GM23338 (cell line): ENCODE measurements at regions not wholly inside any gene's neighbourhood (a gene's known extent, or its start where the extent isn't known, plus 50 kb on each side); places are given as distances from the start of the nearest gene placed in this dataset.

Source experiments
- ATAC-seq: fragments of 200-7000 bp; cut with Tn5 transposase; 3 replicates; pipeline ENCODE4 v1.9.1; 2020
- DNase-seq: peaks from one replicate; pipeline ENCODE4 v3.0.0-alpha.2; 2015; ENCODE audit warnings: low spot score
- H2AFZ ChIP-seq: fragments of 200-600 bp; sonication (generic); 2 replicates; pipeline ENCODE4 v1.8.0; 2016; ENCODE audit warnings: antibody characterized with exemption, mild to moderate bottlenecking, moderate library complexity
- H3F3A ChIP-seq: fragments of 200-600 bp; sonication (generic); replicated peaks from 2 replicates; pipeline ENCODE4 v1.8.0; 2017; ENCODE audit warnings: antibody characterized with exemption, mixed run types, low read depth
- H3K27ac ChIP-seq: fragments of 200-600 bp; sonication (generic); 2 replicates; pipeline ENCODE4 v1.6.1; 2016; ENCODE audit warnings: low read depth
- H3K27me3 ChIP-seq: fragments of 200-600 bp; sonication (generic); 2 replicates; pipeline ENCODE4 v1.8.0; 2016; ENCODE audit warnings: mild to moderate bottlenecking, mixed run types, moderate library complexity; ENCODE audit not compliant: insufficient read depth
- H3K36me3 ChIP-seq: fragments of 200-600 bp; sonication (generic); 2 replicates; pipeline ENCODE4 v1.8.0; 2016; ENCODE audit warnings: mild to moderate bottlenecking; ENCODE audit not compliant: insufficient read depth
- H3K4me1 ChIP-seq: fragments of 200-600 bp; sonication (generic); 2 replicates; pipeline ENCODE4 v1.8.0; 2016; ENCODE audit warnings: mild to moderate bottlenecking, moderate library complexity; ENCODE audit not compliant: insufficient read depth
- H3K4me2 ChIP-seq: fragments of 200-600 bp; sonication (generic); 2 replicates; pipeline ENCODE4 v1.7.1; 2017; ENCODE audit warnings: mixed run types
- H3K4me3 ChIP-seq: fragments of 200-600 bp; sonication (generic); 2 replicates; pipeline ENCODE4 v1.6.1; 2016; ENCODE audit warnings: mixed run types
- H3K79me2 ChIP-seq: fragments of 200-600 bp; sonication (generic); replicated peaks from 2 replicates; pipeline ENCODE4 v1.8.0; 2017; ENCODE audit warnings: mild to moderate bottlenecking; ENCODE audit not compliant: insufficient read depth
- H3K9me2 ChIP-seq: fragments of 200-600 bp; sonication (generic); 2 replicates; pipeline ENCODE4 v1.8.0; 2017; ENCODE audit not compliant: insufficient read depth
- H4K20me1 ChIP-seq: fragments of 200-600 bp; sonication (generic); replicated peaks from 2 replicates; pipeline ENCODE4 v1.8.0; 2017; ENCODE audit warnings: mild to moderate bottlenecking; ENCODE audit not compliant: insufficient read depth
- H3K27ac Mint-ChIP-seq: 2 replicates; pipeline ENCODE4 v1.8.0; 2020; ENCODE audit warnings: inconsistent platforms, mild to moderate bottlenecking, moderate library complexity, mixed read lengths
- H3K27me3 Mint-ChIP-seq: 3 replicates; pipeline ENCODE4 v1.8.0; 2022; ENCODE audit warnings: low read depth, mild to moderate bottlenecking, moderate library complexity, mixed read lengths, inconsistent platforms; ENCODE audit not compliant: insufficient read depth, poor library complexity
- H3K36me3 Mint-ChIP-seq: 3 replicates; pipeline ENCODE4 v1.8.0; 2021; ENCODE audit warnings: low read depth, mild to moderate bottlenecking, inconsistent platforms, moderate library complexity, mixed read lengths
- H3K4me1 Mint-ChIP-seq: 3 replicates; pipeline ENCODE4 v1.8.0; 2020; ENCODE audit warnings: mild to moderate bottlenecking, inconsistent platforms, mixed read lengths
- H3K4me3 Mint-ChIP-seq: 3 replicates; pipeline ENCODE4 v1.8.0; 2021; ENCODE audit warnings: moderate library complexity, mild to moderate bottlenecking, inconsistent platforms, mixed read lengths
- H3K9me3 Mint-ChIP-seq: 3 replicates; pipeline ENCODE4 v1.8.0; 2020; ENCODE audit warnings: moderate library complexity, mild to moderate bottlenecking, inconsistent platforms, mixed read lengths
- CREB1 ChIP-seq: fragments of 250-450 bp; sonication (Bioruptor Pico); IDR thresholded peaks from 2 replicates; pipeline ENCODE4 v1.5.0; 2020; ENCODE audit warnings: low read depth, mild to moderate bottlenecking, moderate library complexity
- ETS1 ChIP-seq: IDR thresholded peaks from 2 replicates; pipeline ENCODE4 v1.6.1; 2016; ENCODE audit warnings: antibody characterized with exemption
- EZH2 ChIP-seq: fragments of 200-600 bp; sonication (generic); IDR thresholded peaks from one replicate; pipeline ENCODE4 v1.8.0; 2017; ENCODE audit warnings: antibody characterized with exemption, mild to moderate bottlenecking, low read depth; ENCODE audit not compliant: unreplicated experiment
- EZH2phosphoT487 ChIP-seq: fragments of 200-600 bp; sonication (generic); IDR thresholded peaks from one replicate; pipeline ENCODE4 v1.8.1; 2018; ENCODE audit warnings: antibody characterized with exemption; ENCODE audit not compliant: unreplicated experiment
- NANOG ChIP-seq: IDR thresholded peaks from 2 replicates; pipeline ENCODE4 v1.6.1; 2016; ENCODE audit warnings: antibody characterized with exemption, borderline replicate concordance
- POLR2AphosphoS5 ChIP-seq: IDR thresholded peaks from 2 replicates; pipeline ENCODE4 v1.6.1; 2016; ENCODE audit warnings: antibody characterized with exemption, low read depth
- STAT1 ChIP-seq: IDR thresholded peaks from one replicate; pipeline ENCODE4 v1.6.1; 2016; ENCODE audit warnings: antibody characterized with exemption; ENCODE audit not compliant: unreplicated experiment
- TF ChIP-seq, protein P1 (sequence below), 2 experiments: fragments of 200-600 bp in 1 of 2; sonication (generic) in 1 of 2; conservative IDR thresholded peaks; 2 replicates each; pipeline versions ENCODE4 v1.5.1 to v1.6.1; 2016 to 2017; ENCODE audit warnings: antibody characterized with exemption in 2 of 2, low read depth in 2 of 2, mild to moderate bottlenecking in 2 of 2, moderate library complexity in 1 of 2
- TF ChIP-seq, protein P2 (sequence below): fragments of 250-450 bp; sonication (Bioruptor Pico); IDR thresholded peaks from 2 replicates; pipeline ENCODE4 v1.5.0; 2020; ENCODE audit warnings: mild to moderate bottlenecking, moderate library complexity

- Histone ChIP-seq H3K4me2 (no peak overlapping the region), H2AFZ (no peak overlapping the region), H3K4me3 (no peak overlapping the region), H4K20me1 (no peaks in the 10 kb centered on the region), H3F3A (no peaks in the 10 kb centered on the region), H3K79me2 (no peaks in the 10 kb centered on the region), H3K27ac (no peak overlapping the region), H3K9me2 (no peaks in the 10 kb centered on the region), H3K4me1 (no peaks in the 10 kb centered on the region), H3K27me3 (no peaks in the 10 kb centered on the region), H3K36me3 (no peaks in the 10 kb centered on the region)
- ATAC-seq, result no peak
- Mint-ChIP-seq H3K9me3 (no peaks in the 10 kb centered on the region), H3K4me1 (no peaks in the 10 kb centered on the region), H3K36me3 (no peaks in the 10 kb centered on the region), H3K27me3 (peaks cover 3% of the 10 kb centered on the region), H3K27ac (no peak overlapping the region), H3K4me3 (no peak overlapping the region)
- TF ChIP-seq EZH2, result no peak
- TF ChIP-seq STAT1, result no peak
- no peak for TF ChIP-seq NANOG
- no peak for DNase-seq
These were observed 419.3 kb upstream of the NBEA start for GRCh38 chr13:34522808-34523207.

- Histone ChIP-seq H4K20me1 (no peaks in the 10 kb centered on the region), H3K27ac (no peak overlapping the region), H2AFZ (no peak overlapping the region), H3K79me2 (no peaks in the 10 kb centered on the region), H3K4me1 (no peaks in the 10 kb centered on the region), H3K4me3 (no peak overlapping the region), H3K4me2 (no peak overlapping the region), H3F3A (no peaks in the 10 kb centered on the region), H3K27me3 (no peaks in the 10 kb centered on the region), H3K36me3 (no peaks in the 10 kb centered on the region), H3K9me2 (no peaks in the 10 kb centered on the region)
- DNase-seq (no peak), ATAC-seq (no peak)
- Mint-ChIP-seq H3K36me3 (no peaks in the 10 kb centered on the region), H3K27me3 (peaks cover 3% of the 10 kb centered on the region), H3K4me1 (no peaks in the 10 kb centered on the region), H3K9me3 (no peaks in the 10 kb centered on the region), H3K4me3 (no peak overlapping the region), H3K27ac (no peak overlapping the region)
- TF ChIP-seq ETS1, result no peak
- no peak for TF ChIP-seq CREB1 (CRISPR knock-in tag)
- TF ChIP-seq POLR2AphosphoS5, result no peak
- no peak for TF ChIP-seq STAT1
- no peak for TF ChIP-seq EZH2
- no peak for TF ChIP-seq EZH2phosphoT487
These were observed 418.7 kb upstream of the NBEA start for GRCh38 chr13:34523406-34523805.

- no peak overlapping the region for H3K4me2 ChIP-seq
- DNase-seq (no peak), ATAC-seq (no peak)
- H3K4me3 Mint-ChIP-seq, result no peak overlapping the region
- no peaks in the 10 kb centered on the region for H3K9me2 ChIP-seq
- no peaks in the 10 kb centered on the region for H3F3A ChIP-seq
- H3K27me3 ChIP-seq, result no peaks in the 10 kb centered on the region
- H4K20me1 ChIP-seq, result no peaks in the 10 kb centered on the region
- no peaks in the 10 kb centered on the region for H3K79me2 ChIP-seq
- H3K9me3 Mint-ChIP-seq, result peaks cover 26% of the 10 kb centered on the region
- H3K36me3 ChIP-seq, result no peaks in the 10 kb centered on the region
- peaks cover 4% of the 10 kb centered on the region; the same call in 1 of the 3 replicates for H3K4me1 Mint-ChIP-seq
- H3K4me3 ChIP-seq, result no peak overlapping the region
- H3K36me3 Mint-ChIP-seq, result peaks cover 19% of the 10 kb centered on the region
- H3K4me1 ChIP-seq, result no peaks in the 10 kb centered on the region
- no peaks in the 10 kb centered on the region for H3K27me3 Mint-ChIP-seq
- H3K27ac ChIP-seq, result no peak overlapping the region
- no peak overlapping the region; the same call in 1 of the 2 replicates for H2AFZ ChIP-seq
- H3K27ac Mint-ChIP-seq, result no peak overlapping the region
- TF ChIP-seq, protein P1, sequence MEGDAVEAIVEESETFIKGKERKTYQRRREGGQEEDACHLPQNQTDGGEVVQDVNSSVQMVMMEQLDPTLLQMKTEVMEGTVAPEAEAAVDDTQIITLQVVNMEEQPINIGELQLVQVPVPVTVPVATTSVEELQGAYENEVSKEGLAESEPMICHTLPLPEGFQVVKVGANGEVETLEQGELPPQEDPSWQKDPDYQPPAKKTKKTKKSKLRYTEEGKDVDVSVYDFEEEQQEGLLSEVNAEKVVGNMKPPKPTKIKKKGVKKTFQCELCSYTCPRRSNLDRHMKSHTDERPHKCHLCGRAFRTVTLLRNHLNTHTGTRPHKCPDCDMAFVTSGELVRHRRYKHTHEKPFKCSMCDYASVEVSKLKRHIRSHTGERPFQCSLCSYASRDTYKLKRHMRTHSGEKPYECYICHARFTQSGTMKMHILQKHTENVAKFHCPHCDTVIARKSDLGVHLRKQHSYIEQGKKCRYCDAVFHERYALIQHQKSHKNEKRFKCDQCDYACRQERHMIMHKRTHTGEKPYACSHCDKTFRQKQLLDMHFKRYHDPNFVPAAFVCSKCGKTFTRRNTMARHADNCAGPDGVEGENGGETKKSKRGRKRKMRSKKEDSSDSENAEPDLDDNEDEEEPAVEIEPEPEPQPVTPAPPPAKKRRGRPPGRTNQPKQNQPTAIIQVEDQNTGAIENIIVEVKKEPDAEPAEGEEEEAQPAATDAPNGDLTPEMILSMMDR (conservative IDR thresholded peaks at IDR 0.05; ENCODE audit: low read depth in 2 of 2), result no peak
- TF ChIP-seq EZH2phosphoT487 (no peak), POLR2AphosphoS5 (no peak)
- TF ChIP-seq, protein P2, sequence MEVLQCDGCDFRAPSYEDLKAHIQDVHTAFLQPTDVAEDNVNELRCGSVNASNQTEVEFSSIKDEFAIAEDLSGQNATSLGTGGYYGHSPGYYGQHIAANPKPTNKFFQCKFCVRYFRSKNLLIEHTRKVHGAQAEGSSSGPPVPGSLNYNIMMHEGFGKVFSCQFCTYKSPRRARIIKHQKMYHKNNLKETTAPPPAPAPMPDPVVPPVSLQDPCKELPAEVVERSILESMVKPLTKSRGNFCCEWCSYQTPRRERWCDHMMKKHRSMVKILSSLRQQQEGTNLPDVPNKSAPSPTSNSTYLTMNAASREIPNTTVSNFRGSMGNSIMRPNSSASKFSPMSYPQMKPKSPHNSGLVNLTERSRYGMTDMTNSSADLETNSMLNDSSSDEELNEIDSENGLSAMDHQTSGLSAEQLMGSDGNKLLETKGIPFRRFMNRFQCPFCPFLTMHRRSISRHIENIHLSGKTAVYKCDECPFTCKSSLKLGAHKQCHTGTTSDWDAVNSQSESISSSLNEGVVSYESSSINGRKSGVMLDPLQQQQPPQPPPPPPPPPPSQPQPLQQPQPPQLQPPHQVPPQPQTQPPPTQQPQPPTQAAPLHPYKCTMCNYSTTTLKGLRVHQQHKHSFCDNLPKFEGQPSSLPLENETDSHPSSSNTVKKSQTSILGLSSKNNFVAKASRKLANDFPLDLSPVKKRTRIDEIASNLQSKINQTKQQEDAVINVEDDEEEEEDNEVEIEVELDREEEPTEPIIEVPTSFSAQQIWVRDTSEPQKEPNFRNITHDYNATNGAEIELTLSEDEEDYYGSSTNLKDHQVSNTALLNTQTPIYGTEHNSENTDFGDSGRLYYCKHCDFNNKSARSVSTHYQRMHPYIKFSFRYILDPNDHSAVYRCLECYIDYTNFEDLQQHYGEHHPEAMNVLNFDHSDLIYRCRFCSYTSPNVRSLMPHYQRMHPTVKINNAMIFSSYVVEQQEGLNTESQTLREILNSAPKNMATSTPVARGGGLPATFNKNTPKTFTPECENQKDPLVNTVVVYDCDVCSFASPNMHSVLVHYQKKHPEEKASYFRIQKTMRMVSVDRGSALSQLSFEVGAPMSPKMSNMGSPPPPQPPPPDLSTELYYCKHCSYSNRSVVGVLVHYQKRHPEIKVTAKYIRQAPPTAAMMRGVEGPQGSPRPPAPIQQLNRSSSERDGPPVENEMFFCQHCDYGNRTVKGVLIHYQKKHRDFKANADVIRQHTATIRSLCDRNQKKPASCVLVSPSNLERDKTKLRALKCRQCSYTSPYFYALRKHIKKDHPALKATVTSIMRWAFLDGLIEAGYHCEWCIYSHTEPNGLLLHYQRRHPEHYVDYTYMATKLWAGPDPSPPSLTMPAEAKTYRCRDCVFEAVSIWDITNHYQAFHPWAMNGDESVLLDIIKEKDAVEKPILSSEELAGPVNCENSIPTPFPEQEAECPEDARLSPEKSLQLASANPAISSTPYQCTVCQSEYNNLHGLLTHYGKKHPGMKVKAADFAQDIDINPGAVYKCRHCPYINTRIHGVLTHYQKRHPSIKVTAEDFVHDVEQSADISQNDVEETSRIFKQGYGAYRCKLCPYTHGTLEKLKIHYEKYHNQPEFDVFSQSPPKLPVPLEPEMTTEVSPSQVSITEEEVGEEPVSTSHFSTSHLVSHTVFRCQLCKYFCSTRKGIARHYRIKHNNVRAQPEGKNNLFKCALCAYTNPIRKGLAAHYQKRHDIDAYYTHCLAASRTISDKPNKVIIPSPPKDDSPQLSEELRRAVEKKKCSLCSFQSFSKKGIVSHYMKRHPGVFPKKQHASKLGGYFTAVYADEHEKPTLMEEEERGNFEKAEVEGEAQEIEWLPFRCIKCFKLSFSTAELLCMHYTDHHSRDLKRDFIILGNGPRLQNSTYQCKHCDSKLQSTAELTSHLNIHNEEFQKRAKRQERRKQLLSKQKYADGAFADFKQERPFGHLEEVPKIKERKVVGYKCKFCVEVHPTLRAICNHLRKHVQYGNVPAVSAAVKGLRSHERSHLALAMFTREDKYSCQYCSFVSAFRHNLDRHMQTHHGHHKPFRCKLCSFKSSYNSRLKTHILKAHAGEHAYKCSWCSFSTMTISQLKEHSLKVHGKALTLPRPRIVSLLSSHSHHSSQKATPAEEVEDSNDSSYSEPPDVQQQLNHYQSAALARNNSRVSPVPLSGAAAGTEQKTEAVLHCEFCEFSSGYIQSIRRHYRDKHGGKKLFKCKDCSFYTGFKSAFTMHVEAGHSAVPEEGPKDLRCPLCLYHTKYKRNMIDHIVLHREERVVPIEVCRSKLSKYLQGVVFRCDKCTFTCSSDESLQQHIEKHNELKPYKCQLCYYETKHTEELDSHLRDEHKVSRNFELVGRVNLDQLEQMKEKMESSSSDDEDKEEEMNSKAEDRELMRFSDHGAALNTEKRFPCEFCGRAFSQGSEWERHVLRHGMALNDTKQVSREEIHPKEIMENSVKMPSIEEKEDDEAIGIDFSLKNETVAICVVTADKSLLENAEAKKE (CRISPR knock-in tag), result no peak
These were observed 408.1 kb upstream of the NBEA start for GRCh38 chr13:34533941-34534340.
